ENCODE measurements at regions not wholly inside any gene's neighbourhood (a gene's known extent, or its start where the extent isn't known, plus 50 kb on each side); places are given as distances from the start of the nearest gene placed in this dataset.
"Not testable (repeated sequence)": the region's sequence is repeated elsewhere in the genome, so short reads cannot be mapped to it uniquely, and the experiment has no call there.

DNA sequence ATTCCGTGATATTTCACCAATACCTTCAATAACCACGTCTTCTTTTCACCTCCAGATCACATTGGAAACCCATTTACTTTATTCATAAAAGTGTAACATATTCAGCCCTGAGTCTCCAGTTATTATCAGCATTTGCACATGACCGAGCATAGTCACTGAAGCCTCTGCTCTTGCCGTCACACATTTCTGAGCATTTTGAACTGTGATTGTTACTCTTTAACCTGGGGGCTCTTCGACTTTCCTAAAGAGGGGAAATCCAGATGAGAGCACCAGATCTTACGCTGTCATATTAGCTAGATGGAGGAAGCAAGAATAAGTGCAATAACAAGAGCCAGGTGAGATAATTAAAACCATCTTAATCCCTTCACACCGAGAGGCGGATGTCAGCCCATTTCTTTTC is 260.0 kb upstream of the NRP1 start:
- Histone ChIP-seq H3K9ac (ENCODE audit: low read depth, low read length, poor library complexity, severe bottlenecking) (no peak overlapping the region), H3K4me2 (ENCODE audit: low read depth, low read length, poor library complexity, severe bottlenecking) (no peak overlapping the region), H2AFZ (ENCODE audit: low read length) (no peak overlapping the region), H3K9me2 (replicated peaks; ENCODE audit: low read depth, low read length) (no peaks in the 10 kb centered on the region), H3K79me2 (ENCODE audit: insufficient read depth, low read length) (no peaks in the 10 kb centered on the region), H4K20me1 (ENCODE audit: insufficient read depth, low read length, poor library complexity, severe bottlenecking) (no peaks in the 10 kb centered on the region), H3K4me1 (ENCODE audit: insufficient read depth, low read length, poor library complexity, severe bottlenecking) (no peaks in the 10 kb centered on the region), H3K36me3 (ENCODE audit: insufficient read depth, low read length) (no peaks in the 10 kb centered on the region), H3F3A (ENCODE audit: low read depth) (no peaks in the 10 kb centered on the region), H3K27me3 (ENCODE audit: insufficient read depth, low read length, poor library complexity, severe bottlenecking) (no peaks in the 10 kb centered on the region), H3K4me3 (ENCODE audit: low read length, poor library complexity, severe bottlenecking) (no peak overlapping the region), H3K9me3 (ENCODE audit: insufficient read depth, low read depth, low read length) (peaks cover under 1% of the 10 kb centered on the region; the same call in 1 of the 2 replicates)
- TF ChIP-seq, protein P1, sequence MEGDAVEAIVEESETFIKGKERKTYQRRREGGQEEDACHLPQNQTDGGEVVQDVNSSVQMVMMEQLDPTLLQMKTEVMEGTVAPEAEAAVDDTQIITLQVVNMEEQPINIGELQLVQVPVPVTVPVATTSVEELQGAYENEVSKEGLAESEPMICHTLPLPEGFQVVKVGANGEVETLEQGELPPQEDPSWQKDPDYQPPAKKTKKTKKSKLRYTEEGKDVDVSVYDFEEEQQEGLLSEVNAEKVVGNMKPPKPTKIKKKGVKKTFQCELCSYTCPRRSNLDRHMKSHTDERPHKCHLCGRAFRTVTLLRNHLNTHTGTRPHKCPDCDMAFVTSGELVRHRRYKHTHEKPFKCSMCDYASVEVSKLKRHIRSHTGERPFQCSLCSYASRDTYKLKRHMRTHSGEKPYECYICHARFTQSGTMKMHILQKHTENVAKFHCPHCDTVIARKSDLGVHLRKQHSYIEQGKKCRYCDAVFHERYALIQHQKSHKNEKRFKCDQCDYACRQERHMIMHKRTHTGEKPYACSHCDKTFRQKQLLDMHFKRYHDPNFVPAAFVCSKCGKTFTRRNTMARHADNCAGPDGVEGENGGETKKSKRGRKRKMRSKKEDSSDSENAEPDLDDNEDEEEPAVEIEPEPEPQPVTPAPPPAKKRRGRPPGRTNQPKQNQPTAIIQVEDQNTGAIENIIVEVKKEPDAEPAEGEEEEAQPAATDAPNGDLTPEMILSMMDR (conservative IDR thresholded peaks at IDR 0.05; ENCODE audit: low read length): no peak
- no peak for TF ChIP-seq EZH2phosphoT487 (IDR thresholded peaks at IDR 0.05; ENCODE audit: borderline replicate concordance)

- Histone ChIP-seq H3K4me1 (ENCODE audit: insufficient read depth, low read length, poor library complexity, severe bottlenecking) (no peaks in the 10 kb centered on the region), H3K4me3 (ENCODE audit: low read length, poor library complexity, severe bottlenecking) (no peak overlapping the region), H3K9me3 (ENCODE audit: insufficient read depth, low read depth, low read length) (no peaks in the 10 kb centered on the region), H2AFZ (ENCODE audit: low read length) (no peak overlapping the region), H3K4me2 (ENCODE audit: low read depth, low read length, poor library complexity, severe bottlenecking) (no peak overlapping the region), H3K9ac (ENCODE audit: low read depth, low read length, poor library complexity, severe bottlenecking) (no peak overlapping the region), H3F3A (ENCODE audit: low read depth) (no peaks in the 10 kb centered on the region), H3K36me3 (ENCODE audit: insufficient read depth, low read length) (no peaks in the 10 kb centered on the region), H3K9me2 (replicated peaks; ENCODE audit: low read depth, low read length) (no peaks in the 10 kb centered on the region), H4K20me1 (ENCODE audit: insufficient read depth, low read length, poor library complexity, severe bottlenecking) (no peaks in the 10 kb centered on the region), H3K27me3 (ENCODE audit: insufficient read depth, low read length, poor library complexity, severe bottlenecking) (no peaks in the 10 kb centered on the region), H3K79me2 (ENCODE audit: insufficient read depth, low read length) (no peaks in the 10 kb centered on the region)
- TF ChIP-seq, protein P1 (conservative IDR thresholded peaks at IDR 0.05; ENCODE audit: low read length): no peak
- no peak for TF ChIP-seq EZH2phosphoT487 (IDR thresholded peaks at IDR 0.05; ENCODE audit: borderline replicate concordance)
These were observed 254.6 kb upstream of the NRP1 start for GRCh38 chr10:33588974-33589600.

DNA sequence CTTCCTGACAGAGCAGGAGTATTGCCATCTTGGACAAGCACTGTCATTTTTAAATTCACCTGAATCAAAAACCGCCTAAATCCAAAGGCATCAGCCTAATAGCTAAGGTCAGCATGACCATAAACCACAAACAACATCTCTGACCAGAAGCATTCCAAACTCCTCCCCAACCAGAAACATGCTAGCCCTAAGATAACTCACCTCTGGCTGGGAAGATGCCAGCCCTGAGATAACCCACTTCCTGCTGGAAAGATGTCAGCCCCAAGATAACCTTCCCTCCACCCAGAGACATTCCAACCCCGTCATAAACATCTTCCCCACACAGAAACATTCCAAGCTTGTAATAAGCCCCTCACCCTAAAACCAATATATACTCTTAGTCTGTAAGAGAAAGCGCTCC is 250.1 kb upstream of the NRP1 start:
- H3F3A ChIP-seq (ENCODE audit: low read depth); H3K4me3 ChIP-seq (ENCODE audit: low read length, poor library complexity, severe bottlenecking); H3K4me1 ChIP-seq (ENCODE audit: insufficient read depth, low read length, poor library complexity, severe bottlenecking); H3K9me2 ChIP-seq (replicated peaks; ENCODE audit: low read depth, low read length); H3K4me2 ChIP-seq (ENCODE audit: low read depth, low read length, poor library complexity, severe bottlenecking); H4K20me1 ChIP-seq (ENCODE audit: insufficient read depth, low read length, poor library complexity, severe bottlenecking); H3K27me3 ChIP-seq (ENCODE audit: insufficient read depth, low read length, poor library complexity, severe bottlenecking); H3K79me2 ChIP-seq (ENCODE audit: insufficient read depth, low read length); H2AFZ ChIP-seq (ENCODE audit: low read length); H3K9ac ChIP-seq (ENCODE audit: low read depth, low read length, poor library complexity, severe bottlenecking); H3K9me3 ChIP-seq (ENCODE audit: insufficient read depth, low read depth, low read length); H3K36me3 ChIP-seq (ENCODE audit: insufficient read depth, low read length): not testable (repeated sequence)

- H3K79me2 ChIP-seq (ENCODE audit: insufficient read depth, low read length): no peaks in the 10 kb centered on the region
These were observed 245.5 kb upstream of the NRP1 start for GRCh38 chr10:33579996-33580395.

More at GRCh38 chr10:33579996-33580395, 245.5 kb upstream of the NRP1 start:
- Histone ChIP-seq H3K36me3 (ENCODE audit: insufficient read depth, low read length) (no peaks in the 10 kb centered on the region), H3F3A (ENCODE audit: low read depth) (no peaks in the 10 kb centered on the region), H2AFZ (ENCODE audit: low read length) (no peak overlapping the region), H4K20me1 (ENCODE audit: insufficient read depth, low read length, poor library complexity, severe bottlenecking) (no peaks in the 10 kb centered on the region), H3K9me2 (replicated peaks; ENCODE audit: low read depth, low read length) (no peaks in the 10 kb centered on the region), H3K4me2 (ENCODE audit: low read depth, low read length, poor library complexity, severe bottlenecking) (no peak overlapping the region), H3K9ac (ENCODE audit: low read depth, low read length, poor library complexity, severe bottlenecking) (no peak overlapping the region), H3K4me1 (ENCODE audit: insufficient read depth, low read length, poor library complexity, severe bottlenecking) (no peaks in the 10 kb centered on the region), H3K27me3 (ENCODE audit: insufficient read depth, low read length, poor library complexity, severe bottlenecking) (no peaks in the 10 kb centered on the region), H3K4me3 (ENCODE audit: low read length, poor library complexity, severe bottlenecking) (no peak overlapping the region), H3K9me3 (ENCODE audit: insufficient read depth, low read depth, low read length) (no peaks in the 10 kb centered on the region)
- TF ChIP-seq EZH2phosphoT487 (IDR thresholded peaks at IDR 0.05; ENCODE audit: borderline replicate concordance): no peak
- TF ChIP-seq, protein P1 (conservative IDR thresholded peaks at IDR 0.05; ENCODE audit: low read length): no peak
